Left hindlimb (tissue), 1 donor: ENCODE measurements at regions not wholly inside any gene's neighbourhood (a gene's known extent, or its start where the extent isn't known, plus 50 kb on each side); places are given as distances from the start of the nearest gene placed in this dataset.
"Not testable (repeated sequence)": the region's sequence is repeated elsewhere in the genome, so short reads cannot be mapped to it uniquely, and the experiment has no call there.

ENCODE experiments used
- DNase-seq: peaks from one replicate; pipeline ENCODE4 v3.0.0-alpha.2; 2018

- DNase-seq, result no peak
Measured at GRCh38 chr2:183536714-183537113, 412.5 kb downstream of the NUP35 start.

GRCh38 chr2:183541766-183542165, 417.5 kb downstream of the NUP35 start:
- no peak for DNase-seq

- no peak for DNase-seq
Measured at GRCh38 chr2:183542606-183543005, 418.4 kb downstream of the NUP35 start.

GRCh38 chr2:183543222-183543621, 419.0 kb downstream of the NUP35 start:
- no peak for DNase-seq

GRCh38 chr2:183543731-183544130, 419.5 kb downstream of the NUP35 start:
- DNase-seq, result no peak

GRCh38 chr2:183546560-183547350, 422.5 kb downstream of the NUP35 start:
- DNase-seq, result not testable (repeated sequence)

- DNase-seq, result no peak
Measured at GRCh38 chr2:183552716-183553115, 428.5 kb downstream of the NUP35 start.

- DNase-seq, result no peak
Measured at GRCh38 chr2:183564726-183565125, 440.5 kb downstream of the NUP35 start.

- no peak for DNase-seq
Measured at GRCh38 chr2:183575481-183575880, 451.2 kb downstream of the NUP35 start.

- no peak for DNase-seq
Measured at GRCh38 chr2:183579686-183580085, 455.4 kb downstream of the NUP35 start.

GRCh38 chr2:183592271-183592670, 468.0 kb downstream of the NUP35 start:
- DNase-seq, result no peak

- no peak for DNase-seq
Measured at GRCh38 chr2:183594150-183594549, 469.9 kb downstream of the NUP35 start.

GRCh38 chr2:183597841-183598240, 473.6 kb downstream of the NUP35 start:
- DNase-seq, result no peak

GRCh38 chr2:183604065-183604464, 479.8 kb downstream of the NUP35 start:
- DNase-seq, result no peak

- DNase-seq, result no peak
Measured at GRCh38 chr2:183605440-183605839, 481.2 kb downstream of the NUP35 start.

- DNase-seq, result no peak
Measured at GRCh38 chr2:183606022-183606717, 481.9 kb downstream of the NUP35 start.

- DNase-seq, result no peak
Measured at GRCh38 chr2:183606718-183607085, 482.5 kb downstream of the NUP35 start.

GRCh38 chr2:183607995-183608394, 483.8 kb downstream of the NUP35 start:
- DNase-seq, result no peak

GRCh38 chr2:183608747-183609146, 484.5 kb downstream of the NUP35 start:
- DNase-seq, result no peak

GRCh38 chr2:183610724-183611123, 486.5 kb downstream of the NUP35 start:
- no peak for DNase-seq

- peak; percentile 40 for DNase-seq
Measured at GRCh38 chr2:183614799-183615435, 490.7 kb downstream of the NUP35 start.

GRCh38 chr2:183623227-183623626, 499.0 kb downstream of the NUP35 start:
- DNase-seq, result no peak

- DNase-seq, result no peak
Measured at GRCh38 chr2:183630964-183631363, 506.7 kb downstream of the NUP35 start.

GRCh38 chr2:183656121-183656520, 531.9 kb downstream of the NUP35 start:
- DNase-seq, result no peak
